ENCODE measurements at regions not wholly inside any gene's neighbourhood (a gene's known extent, or its start where the extent isn't known, plus 50 kb on each side); places are given as distances from the start of the nearest gene placed in this dataset.

DNA sequence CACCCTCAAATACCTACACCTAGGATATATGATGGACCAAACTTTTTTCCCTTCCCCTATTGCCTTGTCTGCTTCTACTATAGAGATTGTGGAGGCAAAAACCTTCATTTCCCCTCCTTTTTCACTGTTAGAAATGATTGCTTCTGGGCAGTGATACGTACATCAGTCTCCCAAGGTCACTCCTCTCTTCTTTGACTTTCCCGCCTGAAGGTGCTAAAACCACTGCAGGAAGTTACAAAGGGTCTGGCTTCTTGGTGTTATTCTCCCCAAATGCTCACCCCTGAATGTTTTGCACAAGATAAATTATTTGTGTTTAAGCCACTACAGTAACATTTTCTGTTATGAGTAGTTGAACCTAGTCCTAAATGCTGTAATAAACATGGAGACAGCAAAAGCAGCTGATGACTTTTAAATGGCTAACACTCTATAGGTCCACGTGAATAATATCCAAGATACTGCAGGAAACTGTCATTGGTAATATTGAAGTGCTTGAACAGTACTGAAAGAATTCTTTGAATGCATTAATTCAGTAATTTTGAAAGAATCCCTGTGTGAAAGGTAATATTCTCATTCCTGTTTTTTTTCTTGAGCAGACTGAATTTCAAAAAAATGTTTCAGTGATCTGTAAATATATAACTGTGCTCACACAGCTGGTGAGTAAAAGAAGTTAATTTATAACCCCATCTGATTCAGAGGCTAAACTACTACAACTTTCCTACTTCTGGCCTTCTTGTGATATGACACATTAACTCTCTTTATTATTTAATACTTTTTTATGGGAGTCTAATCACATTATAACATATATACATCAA, 865.1 kb downstream of the EFNB2 start:
- Histone ChIP-seq H3K9me3 (ENCODE audit: low read depth) (no peaks in the 10 kb centered on the region), H3K79me2 (no peaks in the 10 kb centered on the region), H3K9me2 (replicated peaks; ENCODE audit: insufficient read depth) (no peaks in the 10 kb centered on the region), H3K4me2 (peak overlapping the region; percentile 30), H2AFZ (no peak overlapping the region), H3K27me3 (no peaks in the 10 kb centered on the region), H4K20me1 (ENCODE audit: insufficient read depth, poor library complexity, severe bottlenecking) (no peaks in the 10 kb centered on the region), H3K4me1 (ENCODE audit: insufficient read depth) (no peaks in the 10 kb centered on the region), H3K27ac (no peak overlapping the region), H3K36me3 (replicated peaks; ENCODE audit: insufficient read depth, low read depth) (no peaks in the 10 kb centered on the region), H3K4me3 (no peak overlapping the region)
- peak; percentile 8 for DNase-seq (ENCODE audit: low spot score)
- TF ChIP-seq, protein P1, sequence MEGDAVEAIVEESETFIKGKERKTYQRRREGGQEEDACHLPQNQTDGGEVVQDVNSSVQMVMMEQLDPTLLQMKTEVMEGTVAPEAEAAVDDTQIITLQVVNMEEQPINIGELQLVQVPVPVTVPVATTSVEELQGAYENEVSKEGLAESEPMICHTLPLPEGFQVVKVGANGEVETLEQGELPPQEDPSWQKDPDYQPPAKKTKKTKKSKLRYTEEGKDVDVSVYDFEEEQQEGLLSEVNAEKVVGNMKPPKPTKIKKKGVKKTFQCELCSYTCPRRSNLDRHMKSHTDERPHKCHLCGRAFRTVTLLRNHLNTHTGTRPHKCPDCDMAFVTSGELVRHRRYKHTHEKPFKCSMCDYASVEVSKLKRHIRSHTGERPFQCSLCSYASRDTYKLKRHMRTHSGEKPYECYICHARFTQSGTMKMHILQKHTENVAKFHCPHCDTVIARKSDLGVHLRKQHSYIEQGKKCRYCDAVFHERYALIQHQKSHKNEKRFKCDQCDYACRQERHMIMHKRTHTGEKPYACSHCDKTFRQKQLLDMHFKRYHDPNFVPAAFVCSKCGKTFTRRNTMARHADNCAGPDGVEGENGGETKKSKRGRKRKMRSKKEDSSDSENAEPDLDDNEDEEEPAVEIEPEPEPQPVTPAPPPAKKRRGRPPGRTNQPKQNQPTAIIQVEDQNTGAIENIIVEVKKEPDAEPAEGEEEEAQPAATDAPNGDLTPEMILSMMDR (IDR thresholded peaks at IDR 0.05; ENCODE audit: poor library complexity): no peak
- TF ChIP-seq EZH2 (IDR thresholded peaks at IDR 0.05; ENCODE audit: borderline replicate concordance) (no peak), EZH2phosphoT487 (IDR thresholded peaks at IDR 0.05; ENCODE audit: low read depth, severe bottlenecking, unreplicated experiment) (no peak)
- WGBS (ENCODE audit: low lambda C conversion rate, missing lambda C conversion rate): 64% methylated on average over 3 of the region's 3 CpGs

DNA sequence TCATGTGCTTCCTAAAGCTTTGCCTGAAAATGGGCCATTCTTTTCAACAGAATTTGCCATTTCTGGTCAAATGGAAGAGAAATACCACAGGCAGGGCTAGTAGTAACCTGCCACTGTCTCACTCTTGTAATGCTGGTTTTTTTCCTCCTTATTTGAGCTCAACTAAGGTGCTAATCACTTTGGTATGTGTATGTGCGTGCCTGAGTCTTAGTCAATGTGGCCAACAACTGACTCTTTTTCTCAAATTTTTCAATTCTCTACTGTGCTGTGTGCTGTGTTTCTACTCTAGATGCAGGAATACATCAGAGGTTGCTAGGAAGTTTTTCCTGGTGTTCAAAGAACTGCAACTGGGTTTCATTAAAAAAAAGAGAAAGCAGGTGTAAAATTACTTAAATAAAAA, 870.2 kb downstream of the EFNB2 start:
- H4K20me1 ChIP-seq (ENCODE audit: insufficient read depth, poor library complexity, severe bottlenecking): no peaks in the 10 kb centered on the region
- no peaks in the 10 kb centered on the region for H3K9me2 ChIP-seq (replicated peaks; ENCODE audit: insufficient read depth)
- H3K36me3 ChIP-seq (replicated peaks; ENCODE audit: insufficient read depth, low read depth): no peaks in the 10 kb centered on the region
- no peak overlapping the region for H3K27ac ChIP-seq
- TF ChIP-seq EZH2 (IDR thresholded peaks at IDR 0.05; ENCODE audit: borderline replicate concordance) (no peak), EZH2phosphoT487 (IDR thresholded peaks at IDR 0.05; ENCODE audit: low read depth, severe bottlenecking, unreplicated experiment) (no peak)
- TF ChIP-seq, protein P1 (IDR thresholded peaks at IDR 0.05; ENCODE audit: poor library complexity): no peak
- no peaks in the 10 kb centered on the region for H3K27me3 ChIP-seq
- H3K4me1 ChIP-seq (ENCODE audit: insufficient read depth): no peaks in the 10 kb centered on the region
- H3K4me3 ChIP-seq: no peak overlapping the region
- no peak overlapping the region for H2AFZ ChIP-seq
- no peaks in the 10 kb centered on the region for H3K9me3 ChIP-seq (ENCODE audit: low read depth)
- DNase-seq (ENCODE audit: low spot score): no peak
- 74% methylated on average over 1 of the region's 1 CpG for WGBS (ENCODE audit: low lambda C conversion rate, missing lambda C conversion rate)
- no peaks in the 10 kb centered on the region for H3K79me2 ChIP-seq
- H3K4me2 ChIP-seq: no peak overlapping the region

DNA sequence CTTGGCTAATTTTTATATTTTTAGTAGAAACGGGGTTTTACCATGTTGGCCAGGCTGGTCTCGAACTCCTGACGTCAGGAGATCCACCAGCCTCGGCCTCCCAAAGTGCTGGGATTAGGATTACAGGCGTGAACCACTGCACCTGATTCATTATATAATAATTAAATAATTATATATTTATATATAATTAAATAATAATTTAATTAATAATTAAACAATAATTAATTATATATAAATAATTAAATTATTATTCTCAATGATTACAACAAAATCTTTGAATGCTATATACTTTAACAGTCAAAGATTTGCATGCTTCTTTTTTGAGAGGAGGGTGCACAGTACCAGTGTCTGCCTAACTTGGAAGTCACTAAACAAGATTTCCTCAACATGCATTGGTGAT, 872.3 kb downstream of the EFNB2 start:
- no peak overlapping the region for H3K27ac ChIP-seq
- TF ChIP-seq EZH2phosphoT487 (IDR thresholded peaks at IDR 0.05; ENCODE audit: low read depth, severe bottlenecking, unreplicated experiment) (no peak), EZH2 (IDR thresholded peaks at IDR 0.05; ENCODE audit: borderline replicate concordance) (no peak)
- TF ChIP-seq, protein P1 (IDR thresholded peaks at IDR 0.05; ENCODE audit: poor library complexity): no peak
- H3K9me3 ChIP-seq (ENCODE audit: low read depth): no peaks in the 10 kb centered on the region
- no peaks in the 10 kb centered on the region for H3K79me2 ChIP-seq
- H4K20me1 ChIP-seq (ENCODE audit: insufficient read depth, poor library complexity, severe bottlenecking): no peaks in the 10 kb centered on the region
- 92% methylated on average over 5 of the region's 5 CpGs for WGBS (ENCODE audit: low lambda C conversion rate, missing lambda C conversion rate)
- no peak overlapping the region for H3K4me2 ChIP-seq
- H2AFZ ChIP-seq: no peak overlapping the region
- H3K36me3 ChIP-seq (replicated peaks; ENCODE audit: insufficient read depth, low read depth): no peaks in the 10 kb centered on the region
- H3K9me2 ChIP-seq (replicated peaks; ENCODE audit: insufficient read depth): no peaks in the 10 kb centered on the region
- H3K4me1 ChIP-seq (ENCODE audit: insufficient read depth): no peaks in the 10 kb centered on the region
- DNase-seq (ENCODE audit: low spot score): no peak
- no peaks in the 10 kb centered on the region for H3K27me3 ChIP-seq
- no peak overlapping the region for H3K4me3 ChIP-seq

Measured in hepatocyte (in vitro differentiated cells).